Suppressor macrophage treated with lipopolysaccharide for 1 hour (primary cell): ENCODE measurements at regions not wholly inside any gene's neighbourhood (a gene's known extent, or its start where the extent isn't known, plus 50 kb on each side); places are given as distances from the start of the nearest gene placed in this dataset.

Source experiments
- DNase-seq, 3 donors: peaks; one replicate each; pipeline ENCODE4 v3.0.0-alpha.2; 2020 to 2022

GRCh38 chr13:83980331-83980730 lies 98.1 kb upstream of the SLITRK1 start:
- no peak for DNase-seq

GRCh38 chr13:83975655-83976165 lies 93.4 kb upstream of the SLITRK1 start:
- DNase-seq = no peak

GRCh38 chr13:83958531-83958930 lies 76.3 kb upstream of the SLITRK1 start:
- DNase-seq = no peak

- no peak for DNase-seq
Observed at GRCh38 chr13:83955011-83955410, 72.7 kb upstream of the SLITRK1 start.

- no peak for DNase-seq
Observed at GRCh38 chr13:83953916-83954315, 71.6 kb upstream of the SLITRK1 start.

DNA sequence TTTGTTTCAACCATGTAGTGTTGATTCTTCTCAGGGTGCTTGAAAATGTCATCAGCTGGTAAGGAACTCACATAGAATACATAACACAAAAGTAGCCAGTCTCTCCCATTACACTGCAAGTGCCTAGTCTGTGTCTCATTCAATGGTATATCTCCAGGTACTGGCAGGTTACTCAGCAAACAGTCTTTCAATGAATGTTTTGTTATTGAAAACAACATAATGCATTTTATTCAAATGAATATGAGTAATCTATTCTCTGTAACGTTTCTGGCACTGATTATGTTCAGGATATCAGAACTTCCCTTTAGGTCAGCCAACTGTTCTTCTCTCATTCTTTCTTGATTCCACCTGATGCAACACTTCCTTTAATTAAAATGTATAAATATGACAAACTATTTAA lies 68.0 kb upstream of the SLITRK1 start:
- DNase-seq = no peak

- DNase-seq = no peak
Observed at GRCh38 chr13:83943530-83944279, 61.4 kb upstream of the SLITRK1 start.

DNA sequence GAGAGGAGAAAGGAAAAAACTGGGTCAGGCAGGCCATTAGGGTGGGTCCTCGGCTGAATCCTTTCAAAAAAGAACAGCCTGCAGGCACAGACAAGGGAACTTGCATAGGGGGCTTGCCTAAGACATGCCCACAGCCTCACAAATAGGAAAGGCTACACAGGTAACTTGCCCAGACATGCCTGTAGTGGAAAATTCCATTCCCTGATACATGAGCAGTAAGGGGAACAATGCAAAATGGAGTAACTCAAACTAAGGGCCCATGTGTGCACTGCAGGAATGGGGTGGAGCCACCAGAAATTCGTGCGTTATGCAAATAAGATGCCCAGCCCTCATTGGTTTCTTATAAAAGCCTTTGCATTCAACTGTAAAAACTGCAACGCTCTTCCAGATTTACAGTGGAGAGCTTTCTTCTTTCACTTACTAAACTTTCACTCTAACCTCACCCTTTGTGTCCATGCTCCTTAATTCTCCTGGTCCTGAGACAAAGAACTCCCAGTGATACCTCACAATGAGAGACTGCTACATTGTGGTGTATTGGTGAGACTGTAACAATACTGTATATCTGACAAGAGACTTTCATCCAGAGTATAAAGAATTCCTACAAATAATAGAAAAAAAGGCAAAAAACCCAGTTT lies 59.5 kb upstream of the SLITRK1 start:
- DNase-seq = no peak

DNA sequence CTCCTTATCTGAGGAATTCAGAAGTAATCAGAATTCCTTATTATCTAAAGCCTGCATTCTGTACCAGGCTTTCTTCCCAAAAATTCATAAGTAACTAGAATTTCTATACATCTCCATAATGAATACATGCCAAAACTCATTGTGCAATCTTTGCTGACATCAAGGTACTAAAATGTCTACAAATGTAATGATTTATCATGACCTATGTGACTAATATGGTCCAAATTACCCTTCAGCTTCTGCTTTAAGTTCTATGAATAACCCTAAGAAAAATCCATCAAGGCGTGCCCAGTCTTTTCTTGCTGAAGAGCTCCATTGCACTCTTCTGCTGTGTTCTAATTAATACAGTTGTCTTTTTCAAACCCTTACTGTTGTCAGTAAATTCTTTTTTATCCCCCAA lies 58.5 kb upstream of the SLITRK1 start:
- DNase-seq = no peak

GRCh38 chr13:83937579-83937978 lies 55.3 kb upstream of the SLITRK1 start:
- DNase-seq = no peak

DNA sequence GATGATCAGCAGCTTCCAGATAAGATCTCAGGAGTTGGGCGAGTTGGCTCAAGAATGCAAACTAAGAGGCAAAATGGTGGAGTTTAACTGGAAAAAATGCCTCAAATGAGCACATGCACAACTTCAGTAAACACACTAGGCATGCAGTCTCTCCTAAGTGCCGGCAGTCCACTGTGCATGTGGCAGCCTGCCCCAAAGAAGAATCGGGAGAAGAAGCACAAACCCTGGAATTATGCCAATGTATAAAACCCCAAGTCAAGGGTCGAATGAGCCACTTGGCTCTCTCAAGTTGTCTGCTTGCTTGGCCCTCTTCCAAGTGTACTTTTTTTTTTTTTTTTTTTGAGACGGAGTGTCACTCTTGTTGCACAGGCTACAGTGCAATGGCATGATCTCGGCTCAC lies 53.3 kb upstream of the SLITRK1 start:
- no peak for DNase-seq
